ENCODE measurements at regions not wholly inside any gene's neighbourhood (a gene's known extent, or its start where the extent isn't known, plus 50 kb on each side); places are given as distances from the start of the nearest gene placed in this dataset.

GRCh38 chr18:26710470-26711096 is 154.9 kb downstream of the AQP4 start:
- TF ChIP-seq GATA2 (IDR thresholded peaks at IDR 0.05; ENCODE audit: low read depth, low read length) (no peak), GATA3 (IDR thresholded peaks at IDR 0.05; ENCODE audit: low read depth, low read length) (no peak)

All from SH-SY5Y (cell line).